GM21526 (cell line): ENCODE measurements at regions not wholly inside any gene's neighbourhood (a gene's known extent, or its start where the extent isn't known, plus 50 kb on each side); places are given as distances from the start of the nearest gene placed in this dataset.

ENCODE experiments used
- ATAC-seq: cut with Tn5 transposase; IDR thresholded peaks from one replicate; pipeline ENCODE4 v1.9.1; 2021; ENCODE audit warnings: moderate library complexity; ENCODE audit not compliant: unreplicated experiment, low FRiP score

- ATAC-seq, result no peak
Measured at GRCh38 chr10:10886861-10887531, 130.7 kb upstream of the CELF2 start.

GRCh38 chr10:10891124-10892082 is 126.3 kb upstream of the CELF2 start:
- no peak for ATAC-seq

GRCh38 chr10:10892290-10892875 is 125.3 kb upstream of the CELF2 start:
- ATAC-seq, result no peak

GRCh38 chr10:10897400-10897799 is 120.3 kb upstream of the CELF2 start:
- no peak for ATAC-seq

- no peak for ATAC-seq
Measured at GRCh38 chr10:10901906-10902305, 115.8 kb upstream of the CELF2 start.

- no peak for ATAC-seq
Measured at GRCh38 chr10:10902951-10903350, 114.7 kb upstream of the CELF2 start.

- no peak for ATAC-seq
Measured at GRCh38 chr10:10903620-10904019, 114.1 kb upstream of the CELF2 start.

GRCh38 chr10:10910634-10911033 is 107.0 kb upstream of the CELF2 start:
- ATAC-seq, result no peak

GRCh38 chr10:10911035-10911434 is 106.6 kb upstream of the CELF2 start:
- ATAC-seq, result no peak

- no peak for ATAC-seq
Measured at GRCh38 chr10:10911471-10911921, 106.2 kb upstream of the CELF2 start.

- no peak for ATAC-seq
Measured at GRCh38 chr10:10914144-10914543, 103.5 kb upstream of the CELF2 start.

GRCh38 chr10:10915215-10915614 is 102.5 kb upstream of the CELF2 start:
- ATAC-seq, result no peak

- no peak for ATAC-seq
Measured at GRCh38 chr10:10917031-10917430, 100.6 kb upstream of the CELF2 start.

- no peak for ATAC-seq
Measured at GRCh38 chr10:10919976-10920375, 97.7 kb upstream of the CELF2 start.

- no peak for ATAC-seq
Measured at GRCh38 chr10:10921826-10922461, 95.7 kb upstream of the CELF2 start.

- no peak for ATAC-seq
Measured at GRCh38 chr10:10923029-10923651, 94.5 kb upstream of the CELF2 start.

- ATAC-seq, result no peak
Measured at GRCh38 chr10:10925667-10926066, 92.0 kb upstream of the CELF2 start.

- no peak for ATAC-seq
Measured at GRCh38 chr10:10927608-10928007, 90.1 kb upstream of the CELF2 start.

GRCh38 chr10:10930979-10931743 is 86.5 kb upstream of the CELF2 start:
- ATAC-seq, result no peak

GRCh38 chr10:10935032-10935431 is 82.6 kb upstream of the CELF2 start:
- ATAC-seq, result no peak
